CD4-positive, alpha-beta T cell treated with Interleukin-4 for 4 hours (primary cell): ENCODE measurements at regions not wholly inside any gene's neighbourhood (a gene's known extent, or its start where the extent isn't known, plus 50 kb on each side); places are given as distances from the start of the nearest gene placed in this dataset.

Experiments used
- DNase-seq: peaks from one replicate; pipeline ENCODE4 v3.0.0-alpha.2; 2020

GRCh38 chr2:144152817-144153271, 367.1 kb downstream of the ZEB2 start:
- DNase-seq, result peak; percentile 5

DNA sequence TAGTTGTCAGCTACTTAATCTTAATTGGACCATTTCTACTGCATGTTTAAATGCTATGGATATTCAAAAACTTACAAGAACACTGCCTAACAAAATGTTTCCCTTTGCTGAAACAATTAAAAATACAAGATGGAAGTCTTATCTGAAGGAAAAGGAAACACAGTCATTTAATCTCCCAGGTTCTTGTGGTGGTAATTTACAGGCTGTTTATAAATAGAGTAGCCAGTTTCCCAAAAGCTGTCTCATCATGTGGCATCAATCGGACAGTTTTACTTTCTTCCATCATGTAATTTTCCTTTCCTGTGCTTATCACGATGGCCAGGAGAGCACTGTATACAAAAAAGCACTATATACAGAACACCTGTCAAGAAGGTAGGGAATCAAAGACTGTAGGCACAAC, 368.1 kb downstream of the ZEB2 start:
- no peak for DNase-seq

DNA sequence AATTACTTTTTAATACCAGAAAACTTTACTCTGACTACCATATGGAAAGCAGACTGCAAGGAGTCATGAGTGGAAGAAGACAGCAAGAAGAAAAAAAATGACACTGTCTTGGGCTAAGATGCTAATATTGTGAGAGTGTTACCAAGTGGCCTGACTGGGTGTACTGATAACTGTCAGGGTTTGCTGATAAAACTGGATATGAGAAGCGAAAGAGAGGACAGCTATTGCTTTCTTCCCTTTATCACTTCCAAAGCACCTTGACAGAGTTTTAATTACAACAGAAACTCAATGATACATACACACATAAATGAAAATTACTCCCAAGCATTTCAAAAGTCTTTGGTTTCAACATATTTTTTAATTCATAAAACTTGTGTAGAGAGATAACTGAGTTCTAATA, 368.5 kb downstream of the ZEB2 start:
- DNase-seq, result no peak

- DNase-seq, result no peak
Measured at GRCh38 chr2:144147356-144147755, 372.6 kb downstream of the ZEB2 start.

DNA sequence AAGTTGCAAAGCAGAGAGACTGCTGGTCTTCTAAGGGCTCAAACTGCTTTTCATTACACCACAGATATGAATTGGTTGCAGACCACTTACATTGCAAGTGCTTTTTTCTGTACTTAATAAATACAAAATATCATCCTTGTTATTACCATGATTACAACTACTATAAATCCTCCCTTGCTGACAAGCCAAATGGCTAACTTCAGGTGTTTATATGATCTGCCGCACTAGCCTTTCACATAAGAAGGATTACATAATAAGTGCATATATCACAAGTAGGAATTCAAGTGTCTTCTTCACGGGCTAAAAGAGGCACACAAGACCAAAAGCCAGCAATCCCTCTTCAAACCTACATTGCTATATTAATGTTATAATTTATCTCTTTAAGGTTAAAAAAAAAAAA, 373.0 kb downstream of the ZEB2 start:
- DNase-seq, result no peak

DNA sequence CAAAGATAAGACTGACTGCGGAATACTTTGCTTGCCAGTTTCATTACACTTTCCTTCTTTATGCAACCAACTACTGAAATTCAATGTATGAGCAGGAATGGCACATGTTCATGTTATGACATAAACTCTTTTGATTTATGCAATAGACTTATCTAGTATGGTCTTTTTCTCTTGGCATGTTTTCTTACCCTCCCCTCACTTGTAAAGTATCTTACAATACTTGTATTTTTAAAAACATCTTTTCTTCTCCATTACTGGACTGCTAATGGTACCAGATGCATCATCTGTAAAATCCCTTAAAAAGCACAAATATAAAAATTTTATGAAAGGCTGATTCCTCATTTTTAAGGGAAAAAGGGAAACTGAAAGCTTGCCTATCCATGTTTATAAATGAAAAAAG, 373.8 kb downstream of the ZEB2 start:
- no peak for DNase-seq

DNA sequence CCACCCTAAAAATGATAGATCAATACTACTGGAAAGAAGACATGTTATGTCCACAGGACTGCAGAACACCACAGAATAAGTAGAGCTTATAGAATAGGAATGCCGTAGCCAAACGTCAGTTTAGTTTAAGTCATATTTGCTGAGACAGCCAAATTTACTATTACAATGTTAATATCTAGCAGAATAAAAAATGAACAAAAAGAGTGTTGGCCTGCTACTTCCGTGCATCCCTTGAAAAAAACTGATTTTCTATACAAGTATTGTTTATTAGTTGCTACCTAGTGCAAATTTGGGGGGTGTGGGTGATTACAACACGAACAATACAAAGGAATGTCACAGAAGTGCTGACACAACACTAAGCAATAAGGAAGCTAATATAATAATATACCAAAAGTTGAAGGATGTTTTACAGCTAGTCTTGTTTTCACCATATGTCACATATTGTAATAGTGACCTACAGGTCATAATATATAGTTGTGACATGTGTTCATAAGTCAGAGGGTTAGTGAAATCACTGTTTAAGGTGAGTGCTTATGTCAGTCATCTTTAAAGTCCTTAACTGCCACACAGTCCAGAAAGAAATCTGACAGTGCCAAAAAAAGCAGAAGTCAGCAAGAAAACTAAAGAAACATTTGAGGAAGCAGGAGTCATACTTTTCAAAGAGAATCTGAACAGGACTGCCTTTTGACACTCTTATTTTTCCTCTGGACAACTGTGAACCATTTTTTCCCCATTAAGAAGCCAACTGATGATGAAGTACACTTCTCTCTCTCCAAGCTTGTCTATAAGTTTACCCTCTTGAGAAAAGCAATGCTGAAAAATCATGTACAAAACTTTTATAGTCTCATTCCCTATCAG, 376.4 kb downstream of the ZEB2 start:
- no peak for DNase-seq

DNA sequence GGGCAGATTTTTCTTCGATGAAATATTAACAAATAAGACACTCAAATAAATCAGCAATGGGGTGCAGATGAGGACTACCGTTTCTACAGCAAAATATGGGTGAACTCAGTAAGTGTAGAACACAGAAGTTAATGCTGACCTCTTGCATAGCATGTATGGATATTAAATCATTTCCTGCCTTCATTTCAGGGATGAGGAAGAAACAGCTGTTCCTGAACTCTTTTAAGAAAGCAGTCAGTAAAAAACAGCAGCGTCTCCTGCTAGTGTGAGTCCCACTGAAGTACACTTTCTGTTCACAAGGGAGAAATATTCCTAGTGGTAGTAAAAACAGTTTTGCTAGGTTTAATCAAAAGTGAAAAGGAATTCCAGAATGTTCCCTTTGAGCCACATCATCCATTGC, 379.0 kb downstream of the ZEB2 start:
- DNase-seq, result no peak

DNA sequence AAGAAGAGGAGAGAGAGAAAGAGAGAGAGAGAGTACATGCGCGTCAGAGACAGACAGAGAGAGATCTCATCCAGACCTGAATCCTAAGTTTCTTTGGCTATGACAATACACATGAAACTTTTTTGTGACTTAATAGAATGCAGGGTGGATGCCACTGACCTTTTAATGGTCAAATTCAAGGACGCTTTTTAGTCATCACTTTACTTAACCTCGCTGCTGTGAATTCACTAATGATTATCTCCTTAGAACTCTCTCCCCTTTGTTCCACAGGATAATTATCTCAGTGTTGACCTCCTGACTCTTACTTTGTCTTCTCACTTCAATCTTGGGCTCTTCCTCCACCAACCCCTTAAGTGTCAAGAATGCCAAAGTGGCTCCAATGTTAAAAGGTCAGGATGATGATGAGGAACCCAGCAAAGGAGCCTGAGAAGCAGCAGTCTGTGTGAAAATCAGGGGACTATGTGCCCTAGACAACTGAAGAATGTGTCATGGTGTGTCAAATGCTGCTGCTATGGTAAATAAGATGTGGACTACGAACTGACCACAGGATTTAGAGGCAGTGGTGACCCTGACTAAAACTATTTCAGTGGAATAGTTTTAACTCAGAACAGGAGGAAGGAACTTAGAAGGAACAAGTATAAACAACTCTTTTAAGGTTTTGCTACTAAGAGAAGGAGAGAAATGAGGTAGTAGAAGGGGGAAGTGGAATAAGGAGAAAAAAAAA, 382.1 kb downstream of the ZEB2 start:
- no peak for DNase-seq

- DNase-seq, result no peak
Measured at GRCh38 chr2:144137272-144137671, 382.6 kb downstream of the ZEB2 start.

GRCh38 chr2:144136297-144137010, 383.5 kb downstream of the ZEB2 start:
- no peak for DNase-seq

DNA sequence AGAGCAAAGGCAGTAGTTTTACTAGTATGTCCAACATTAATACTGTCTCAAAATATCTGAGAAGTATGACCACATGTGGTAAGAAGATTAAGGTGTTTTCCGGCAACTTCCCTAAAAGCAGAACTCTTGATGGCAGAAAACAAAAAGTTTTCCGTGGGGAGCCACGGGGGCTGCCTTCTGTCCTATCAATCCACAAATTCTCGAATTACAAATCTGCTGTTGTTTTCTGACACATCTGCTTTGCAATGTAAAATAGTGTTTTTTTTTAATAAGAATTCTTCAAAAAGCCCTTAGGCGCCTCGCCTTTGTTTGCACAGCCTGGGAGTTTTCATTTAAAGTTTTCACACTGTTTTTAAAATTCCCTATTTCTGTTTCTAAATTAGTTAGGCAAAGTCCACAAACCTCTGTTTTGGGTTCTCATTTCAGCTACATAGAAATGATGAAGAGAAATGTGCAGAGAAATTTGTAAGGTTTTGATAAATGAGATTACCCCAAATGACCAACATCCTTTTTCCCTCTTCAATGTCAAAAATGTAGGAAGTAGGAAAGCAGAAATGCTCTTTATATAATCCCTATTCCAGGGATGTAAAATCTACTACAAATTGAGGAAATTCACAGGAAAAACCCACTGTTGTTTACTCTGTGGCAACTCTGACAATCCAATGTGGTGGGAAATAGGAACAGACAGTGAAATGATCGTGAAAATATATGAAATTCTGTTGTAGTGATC, 385.8 kb downstream of the ZEB2 start:
- no peak for DNase-seq

GRCh38 chr2:144132357-144132756, 387.6 kb downstream of the ZEB2 start:
- DNase-seq, result no peak

GRCh38 chr2:144131042-144131441, 388.9 kb downstream of the ZEB2 start:
- DNase-seq, result no peak

- DNase-seq, result no peak
Measured at GRCh38 chr2:144130551-144130950, 389.4 kb downstream of the ZEB2 start.

- no peak for DNase-seq
Measured at GRCh38 chr2:144128130-144128746, 391.7 kb downstream of the ZEB2 start.

GRCh38 chr2:144127693-144128092, 392.2 kb downstream of the ZEB2 start:
- no peak for DNase-seq

GRCh38 chr2:144126302-144126701, 393.6 kb downstream of the ZEB2 start:
- no peak for DNase-seq

GRCh38 chr2:144125751-144126150, 394.2 kb downstream of the ZEB2 start:
- DNase-seq, result no peak

- DNase-seq, result no peak
Measured at GRCh38 chr2:144124882-144125281, 395.0 kb downstream of the ZEB2 start.

GRCh38 chr2:144120487-144120886, 399.4 kb downstream of the ZEB2 start:
- no peak for DNase-seq

GRCh38 chr2:144117086-144117485, 402.8 kb downstream of the ZEB2 start:
- DNase-seq, result no peak
